Fibroblast of gingiva (primary cell): ENCODE measurements at regions not wholly inside any gene's neighbourhood (a gene's known extent, or its start where the extent isn't known, plus 50 kb on each side); places are given as distances from the start of the nearest gene placed in this dataset.

Experiments
- DNase-seq: peaks from one replicate; pipeline ENCODE4 v3.0.0-alpha.2; 2011; ENCODE audit warnings: low read depth

DNA sequence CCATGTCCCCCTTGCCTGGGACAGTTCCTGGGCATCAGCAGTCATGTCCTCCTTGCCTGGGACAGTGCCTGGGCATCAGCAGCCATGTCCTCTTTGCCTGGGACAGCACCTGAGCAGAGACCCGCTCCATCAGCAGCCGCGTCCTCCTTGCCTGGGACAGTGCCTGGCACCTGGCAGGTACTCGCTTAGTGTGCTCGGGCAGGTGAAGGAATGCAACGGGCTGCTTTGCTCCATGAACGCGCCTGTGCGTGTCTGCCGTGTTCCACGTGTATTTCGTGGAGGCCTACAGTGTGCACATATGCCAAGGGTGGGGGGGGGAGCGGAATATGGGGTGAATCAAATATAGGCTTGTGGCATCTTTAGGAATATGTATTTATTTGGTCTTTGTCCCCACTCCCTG is 1490.7 kb downstream of the TBC1D22A start:
- no peak for DNase-seq

DNA sequence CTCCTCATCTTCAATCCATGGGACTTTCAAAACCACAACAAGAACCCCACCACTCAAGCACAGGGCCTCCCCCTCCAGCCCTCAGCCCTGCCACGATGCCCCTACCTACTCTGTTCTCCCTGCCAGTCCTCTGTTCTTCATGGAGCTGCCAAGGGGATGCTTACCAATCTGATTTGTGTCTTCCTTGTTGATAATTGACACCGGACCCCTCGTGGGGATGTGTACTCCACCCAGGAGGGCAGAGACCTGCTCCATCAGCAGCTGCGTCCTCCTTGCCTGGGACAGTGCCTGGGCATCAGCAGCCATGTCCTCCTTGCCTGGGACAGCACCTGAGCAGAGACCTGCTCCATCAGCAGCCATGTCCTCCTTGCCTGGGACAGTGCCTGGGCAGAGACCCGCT is 1489.2 kb downstream of the TBC1D22A start:
- no peak for DNase-seq

DNA sequence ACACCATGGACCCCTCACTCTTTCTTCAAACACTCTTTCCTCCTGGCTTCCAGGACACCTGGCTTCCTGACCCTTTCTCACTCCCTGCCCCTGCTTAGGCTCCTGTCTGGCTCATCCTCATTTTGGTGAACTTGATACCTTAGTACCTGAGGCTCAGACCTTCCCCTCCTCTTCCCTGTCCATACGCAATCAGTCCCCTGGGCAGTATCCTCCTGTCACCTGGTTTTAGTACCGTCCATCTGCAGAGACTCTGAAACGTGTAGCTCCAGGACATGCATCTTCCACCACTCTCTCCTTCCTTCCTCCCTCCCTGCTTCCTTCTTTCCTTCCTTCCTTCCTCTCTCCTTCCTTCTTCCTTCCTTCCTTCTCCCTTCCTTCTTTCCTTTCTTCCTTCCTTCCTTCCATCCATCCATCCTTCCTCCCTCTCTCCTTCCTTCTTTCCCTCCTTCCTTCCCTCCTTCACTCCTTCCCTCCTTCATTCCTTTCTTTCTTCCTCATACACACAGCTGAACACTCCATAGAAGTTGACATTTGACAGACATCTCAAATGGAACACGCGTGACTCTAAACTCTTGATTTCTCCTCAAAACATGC is 1488.6 kb downstream of the TBC1D22A start:
- no peak for DNase-seq

DNA sequence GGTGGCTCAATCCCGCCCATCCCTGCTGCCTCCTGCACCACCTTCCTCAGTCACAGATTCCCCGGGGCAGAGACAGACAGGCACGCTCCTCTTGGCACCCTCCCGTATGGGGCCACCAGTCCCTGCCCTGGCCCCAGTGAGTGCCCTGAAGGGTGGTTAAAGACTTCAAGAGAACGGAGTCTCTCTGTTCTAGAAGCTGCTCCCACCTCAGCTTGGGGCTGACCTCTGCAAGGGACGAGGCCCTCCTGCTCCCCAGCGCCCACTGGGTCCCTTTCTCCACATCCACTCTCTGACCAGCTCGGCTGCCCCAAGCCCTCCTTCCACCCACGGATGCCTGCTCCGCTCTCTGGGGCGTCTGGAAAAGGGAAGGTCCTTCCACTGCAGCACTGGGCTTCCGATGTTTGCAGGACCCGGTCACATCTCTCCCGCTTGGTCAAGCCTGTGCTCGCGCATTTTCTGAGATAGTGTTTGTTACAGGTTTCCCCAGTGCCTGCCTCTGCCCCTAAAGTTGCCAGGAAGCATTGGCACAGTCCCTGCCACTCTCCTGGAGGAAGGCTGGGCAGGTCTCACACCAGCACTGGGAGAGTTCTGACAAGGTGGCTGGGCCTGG is 1487.9 kb downstream of the TBC1D22A start:
- no peak for DNase-seq

DNA sequence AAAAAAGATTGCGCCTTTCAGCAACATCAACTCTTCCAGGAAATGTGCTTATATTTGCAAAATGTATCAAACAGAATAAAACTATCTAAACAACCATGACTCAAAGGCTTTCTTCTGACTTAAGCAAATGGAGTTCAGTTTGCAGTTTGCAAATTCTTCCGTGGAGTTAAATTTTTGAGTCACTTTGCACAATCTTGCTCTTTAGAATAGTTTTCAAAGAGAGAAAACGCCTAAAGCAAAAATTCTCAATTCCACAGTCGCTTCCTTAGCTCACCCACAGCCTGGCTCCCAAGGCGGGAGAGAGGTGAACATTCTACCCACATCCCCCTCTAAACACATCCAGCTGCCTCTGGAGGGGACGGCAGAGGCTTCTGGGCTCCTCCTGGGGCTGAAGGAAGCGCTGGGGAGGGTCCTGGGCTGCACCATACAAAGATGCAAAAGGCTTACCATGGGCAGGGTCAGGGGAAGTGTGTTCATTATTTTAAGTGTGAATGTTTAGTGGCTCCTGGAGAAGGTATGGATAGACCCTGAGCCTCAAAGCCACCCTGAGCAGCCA is 1487.3 kb downstream of the TBC1D22A start:
- no peak for DNase-seq

DNA sequence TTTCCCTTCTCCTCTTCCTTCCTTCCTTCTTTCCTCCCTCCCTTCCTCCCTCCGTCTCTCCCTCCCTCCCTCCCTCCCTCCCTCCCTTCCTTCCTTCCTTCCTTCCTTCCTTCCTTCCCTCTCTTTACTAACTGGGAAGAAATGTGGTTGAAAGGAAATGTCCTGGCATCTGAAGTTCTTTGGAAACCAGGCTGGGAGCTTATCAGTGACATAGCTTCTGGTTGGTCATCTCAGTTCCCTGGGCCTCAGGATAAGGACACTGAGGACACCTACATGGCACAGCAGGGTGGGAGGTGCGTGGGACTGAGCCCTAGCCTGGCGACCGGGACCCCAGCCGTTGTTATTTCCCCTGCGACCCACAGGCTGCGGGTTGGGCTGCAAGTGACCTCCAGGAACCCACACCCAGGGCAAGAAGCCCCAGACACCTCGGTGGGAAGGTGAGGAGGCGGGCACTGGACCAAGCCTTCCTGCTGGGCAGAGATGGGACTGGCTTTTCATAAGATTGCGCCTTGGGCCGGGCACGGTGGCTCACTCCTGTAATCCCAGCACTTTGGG is 1486.5 kb downstream of the TBC1D22A start:
- DNase-seq, result no peak

DNA sequence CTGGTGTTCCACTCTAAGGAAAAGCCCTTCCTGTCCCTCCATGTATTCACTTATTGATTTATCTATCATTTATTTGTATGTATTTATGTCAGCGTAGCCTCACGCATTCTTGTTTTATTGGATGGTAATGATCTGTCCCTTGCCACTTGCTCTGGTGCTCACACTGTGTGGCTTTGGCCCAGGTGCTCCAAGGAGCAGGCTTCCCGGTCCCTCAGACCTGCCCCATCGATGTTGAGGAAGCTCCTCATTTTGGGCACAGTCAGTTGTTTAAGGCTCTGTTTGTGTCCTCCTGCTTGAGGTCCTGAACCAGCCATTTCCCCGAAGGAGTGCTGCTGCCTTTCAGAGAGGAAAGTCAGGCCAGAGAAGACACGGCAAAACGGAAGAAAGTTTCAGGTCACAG is 1485.4 kb downstream of the TBC1D22A start:
- DNase-seq, result no peak

DNA sequence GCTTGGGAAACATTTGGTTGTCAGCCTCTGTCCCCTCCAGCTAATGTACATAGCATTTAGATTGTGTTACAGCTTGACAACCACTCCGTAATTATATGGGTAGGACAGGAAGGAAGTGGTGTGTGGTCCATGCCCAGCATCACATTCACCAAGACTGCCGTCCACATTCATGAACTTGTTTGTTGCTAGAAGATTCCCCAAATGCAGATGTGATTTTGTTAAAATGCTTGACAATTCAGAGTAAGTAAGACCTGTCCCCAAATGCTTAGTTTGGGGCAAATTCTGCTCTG is 1482.7 kb downstream of the TBC1D22A start:
- DNase-seq, result no peak

DNA sequence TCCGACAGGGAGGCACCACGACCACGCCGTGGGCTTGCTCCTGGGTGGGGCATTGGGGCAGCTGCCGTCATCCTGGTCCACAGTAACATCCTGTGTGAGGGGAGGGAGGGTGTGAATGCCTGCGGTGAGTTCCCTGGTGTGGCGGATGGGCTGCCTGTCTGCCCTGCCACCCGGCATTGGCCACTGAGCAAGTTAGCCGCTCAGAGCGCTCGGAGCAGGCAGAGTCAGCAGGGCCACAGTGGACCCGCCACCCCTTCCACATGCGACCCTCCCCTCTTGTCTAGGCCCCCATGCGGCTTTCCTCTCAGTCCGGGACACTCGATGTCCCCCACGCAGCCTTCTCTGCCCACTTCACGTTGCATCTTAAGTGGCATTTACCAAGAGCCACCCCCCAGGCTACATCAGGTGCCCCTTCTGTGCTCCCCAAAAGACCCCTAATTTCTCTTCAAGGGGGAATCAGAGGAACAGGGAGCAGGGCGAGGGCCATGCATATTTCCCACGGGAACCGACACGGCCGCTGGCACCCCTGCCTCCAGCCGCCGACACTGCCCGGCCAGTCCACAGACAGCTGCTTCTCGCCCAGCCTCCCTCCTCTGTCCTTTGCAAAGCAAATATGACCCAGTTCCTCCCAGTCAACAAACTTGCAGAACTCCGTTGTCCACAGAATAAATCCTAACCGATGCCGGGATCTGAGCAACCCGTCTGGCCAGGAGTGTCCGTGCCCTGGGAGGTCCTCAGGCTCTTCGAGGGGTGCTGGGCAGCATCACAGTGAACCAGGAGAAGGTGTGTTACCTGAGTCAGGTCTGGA is 1482.1 kb downstream of the TBC1D22A start:
- DNase-seq, result no peak

DNA sequence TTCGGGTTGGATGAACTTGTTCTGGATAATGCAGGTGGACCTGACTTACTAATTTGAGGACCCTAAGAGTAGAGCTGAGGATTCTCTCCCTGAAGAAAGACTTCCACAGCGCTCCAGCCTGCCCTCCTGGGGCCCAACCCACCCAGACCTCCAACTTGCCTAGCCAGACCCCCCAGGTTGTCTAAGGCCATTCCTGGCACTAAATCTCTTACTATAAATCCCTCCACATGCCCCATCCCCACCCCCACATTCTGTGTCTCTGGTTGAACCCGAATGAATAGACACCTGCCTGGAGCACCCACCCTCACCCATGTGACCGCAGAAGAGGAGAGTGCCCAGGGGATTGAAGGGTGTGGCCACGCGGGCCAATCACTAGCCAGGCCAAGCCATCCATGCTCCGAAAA is 1480.0 kb downstream of the TBC1D22A start:
- DNase-seq, result no peak

DNA sequence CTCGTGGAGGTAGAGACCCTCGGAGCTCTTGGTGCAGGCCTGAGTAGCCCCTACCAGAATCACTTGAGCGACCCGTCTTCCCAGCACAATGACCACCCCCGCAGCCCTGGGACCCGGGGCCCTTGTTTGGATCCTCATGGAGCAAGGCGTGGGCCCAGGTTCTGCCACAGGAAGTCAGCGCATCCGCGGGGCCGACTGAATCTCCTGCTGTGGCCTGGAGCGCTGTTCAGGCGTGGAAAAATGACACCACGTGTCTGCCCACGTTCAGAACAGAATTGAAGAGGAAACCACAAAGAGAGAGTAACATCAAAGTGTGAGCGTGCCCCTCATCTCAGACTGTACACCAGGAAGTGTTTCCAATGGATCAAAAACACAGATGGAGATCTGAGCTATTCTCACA is 1479.2 kb downstream of the TBC1D22A start:
- DNase-seq, result no peak

DNA sequence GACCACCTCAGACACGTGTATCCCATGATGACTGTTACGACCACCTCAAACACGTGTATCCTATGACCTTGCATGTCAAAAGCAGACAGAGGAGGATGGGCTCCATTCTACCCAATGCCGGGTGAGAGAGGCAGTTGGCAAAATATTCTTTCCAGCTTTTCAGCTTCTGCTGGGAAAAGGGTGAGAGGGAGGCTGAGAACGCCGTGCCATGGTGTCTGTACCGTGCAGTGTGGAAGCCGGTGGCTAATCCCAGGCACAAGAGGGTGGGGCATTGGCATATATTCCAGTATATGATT is 1478.4 kb downstream of the TBC1D22A start:
- no peak for DNase-seq

DNA sequence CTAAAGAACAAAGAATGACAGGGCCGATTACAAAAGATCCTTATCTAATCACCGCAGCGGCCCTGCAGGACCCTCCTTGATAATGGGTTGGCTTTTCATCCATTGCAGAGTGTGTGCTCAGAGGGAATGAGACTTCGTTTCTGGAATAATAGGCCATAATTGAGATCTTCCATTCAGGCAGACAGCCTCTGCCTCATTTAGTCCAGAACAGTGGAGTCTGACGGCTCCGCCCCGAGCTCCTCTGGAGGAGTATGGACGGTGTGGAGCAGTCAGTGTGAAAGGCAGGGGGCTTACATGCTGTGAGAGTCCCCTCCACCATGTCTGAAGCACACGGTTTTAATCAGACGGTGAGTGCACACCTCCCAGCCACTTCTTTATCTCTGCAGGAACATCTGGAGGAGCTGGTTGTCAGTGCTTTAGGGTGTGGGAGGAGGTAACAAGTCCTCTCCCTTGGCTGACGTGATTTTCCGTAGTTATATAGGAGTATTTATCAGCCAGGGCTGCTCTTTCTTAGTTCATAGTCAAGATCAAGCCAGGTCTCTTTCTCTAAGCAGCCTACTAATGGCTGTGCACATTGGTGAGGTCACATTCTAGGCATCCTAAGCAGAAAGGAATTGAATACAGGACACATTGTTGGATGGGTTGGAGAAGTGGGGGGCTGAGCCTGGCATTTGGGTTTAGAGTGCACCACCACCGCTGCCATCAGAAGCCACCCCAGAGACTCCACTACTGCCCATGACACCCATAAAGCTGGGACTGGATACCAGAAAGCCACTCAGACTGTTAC is 1477.9 kb downstream of the TBC1D22A start:
- DNase-seq, result no peak

DNA sequence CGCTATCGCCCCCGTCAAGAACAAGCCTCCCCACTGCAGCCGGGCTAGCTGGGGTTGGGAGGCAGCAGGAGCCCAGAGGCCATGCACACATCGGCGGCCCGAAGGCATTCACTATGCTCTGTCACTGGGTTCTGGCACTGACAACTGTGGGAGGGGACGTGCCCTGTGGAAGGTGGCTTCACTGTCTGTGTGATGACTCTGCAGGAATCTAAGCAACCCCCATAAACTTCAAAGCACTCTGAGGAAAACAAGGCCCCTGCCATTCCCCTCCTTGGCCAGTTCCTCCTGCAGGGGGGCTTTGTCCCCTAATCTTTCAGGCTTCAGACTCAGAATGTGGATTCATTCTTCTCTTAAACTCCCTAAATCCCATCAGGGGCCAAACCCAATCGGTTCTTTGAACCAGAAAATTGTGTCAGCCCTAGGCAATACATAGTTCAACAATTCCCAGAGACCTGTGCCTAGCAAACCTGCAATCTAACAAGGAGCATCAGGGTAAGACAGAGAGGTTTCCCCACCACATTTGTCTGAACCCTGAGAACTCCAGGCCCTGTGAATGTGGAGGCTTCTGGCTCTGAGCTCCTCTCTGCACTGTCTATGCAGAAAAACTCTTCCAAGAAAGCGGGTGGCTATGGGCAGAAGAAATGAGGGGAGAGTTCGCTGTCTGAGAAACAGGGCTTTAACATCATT is 1477.2 kb downstream of the TBC1D22A start:
- DNase-seq, result no peak

DNA sequence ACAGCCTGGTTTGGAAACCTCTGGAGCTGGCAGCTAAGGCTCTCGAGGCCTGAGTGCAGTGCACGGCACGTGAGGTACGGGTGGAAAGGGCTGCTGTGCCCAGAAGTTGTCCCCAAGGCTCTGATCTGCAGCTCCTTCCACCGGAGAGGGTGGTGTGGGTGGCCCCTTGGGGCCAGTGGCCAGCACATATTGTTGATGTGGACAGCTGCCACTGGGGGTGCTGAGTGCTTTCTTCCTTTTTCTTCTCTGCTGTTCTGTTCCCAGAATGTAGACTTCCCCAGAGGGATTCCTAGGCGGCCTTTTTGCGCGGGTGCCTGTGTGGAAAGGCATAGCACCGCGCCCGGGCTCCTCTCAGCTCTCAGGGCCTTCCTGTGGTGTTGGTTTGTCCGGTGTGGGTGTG is 1476.5 kb downstream of the TBC1D22A start:
- no peak for DNase-seq

DNA sequence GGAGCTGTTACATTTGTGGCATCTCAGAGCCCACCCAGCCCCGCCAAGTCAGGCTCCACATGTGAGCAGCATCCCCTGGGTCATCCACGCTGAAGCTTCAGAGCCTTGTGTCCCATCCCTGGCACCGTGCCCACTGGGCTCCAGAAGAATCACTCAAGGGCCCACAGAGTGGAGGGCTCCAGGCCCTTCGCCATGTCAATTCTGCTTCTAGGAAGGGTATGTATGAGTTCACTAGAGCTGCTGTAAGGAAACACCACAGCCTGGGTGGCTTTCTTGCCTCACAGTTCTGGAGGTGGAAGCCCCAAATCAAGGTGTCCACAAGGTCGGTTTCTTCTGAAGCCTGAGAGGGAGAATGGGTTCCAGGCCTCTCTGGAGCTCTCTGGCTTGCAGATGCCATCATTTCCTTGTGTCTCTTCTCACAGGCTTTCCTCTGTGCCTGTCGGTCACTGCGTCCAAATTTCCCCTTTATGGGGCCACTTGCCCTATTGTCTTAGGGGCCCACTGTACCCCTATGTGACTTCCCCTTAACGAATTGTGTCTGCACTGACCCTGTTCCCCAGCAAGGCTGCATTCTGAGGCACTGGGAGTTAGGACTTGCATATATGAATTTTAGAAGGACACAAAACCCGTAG is 1476.0 kb downstream of the TBC1D22A start:
- DNase-seq, result no peak

DNA sequence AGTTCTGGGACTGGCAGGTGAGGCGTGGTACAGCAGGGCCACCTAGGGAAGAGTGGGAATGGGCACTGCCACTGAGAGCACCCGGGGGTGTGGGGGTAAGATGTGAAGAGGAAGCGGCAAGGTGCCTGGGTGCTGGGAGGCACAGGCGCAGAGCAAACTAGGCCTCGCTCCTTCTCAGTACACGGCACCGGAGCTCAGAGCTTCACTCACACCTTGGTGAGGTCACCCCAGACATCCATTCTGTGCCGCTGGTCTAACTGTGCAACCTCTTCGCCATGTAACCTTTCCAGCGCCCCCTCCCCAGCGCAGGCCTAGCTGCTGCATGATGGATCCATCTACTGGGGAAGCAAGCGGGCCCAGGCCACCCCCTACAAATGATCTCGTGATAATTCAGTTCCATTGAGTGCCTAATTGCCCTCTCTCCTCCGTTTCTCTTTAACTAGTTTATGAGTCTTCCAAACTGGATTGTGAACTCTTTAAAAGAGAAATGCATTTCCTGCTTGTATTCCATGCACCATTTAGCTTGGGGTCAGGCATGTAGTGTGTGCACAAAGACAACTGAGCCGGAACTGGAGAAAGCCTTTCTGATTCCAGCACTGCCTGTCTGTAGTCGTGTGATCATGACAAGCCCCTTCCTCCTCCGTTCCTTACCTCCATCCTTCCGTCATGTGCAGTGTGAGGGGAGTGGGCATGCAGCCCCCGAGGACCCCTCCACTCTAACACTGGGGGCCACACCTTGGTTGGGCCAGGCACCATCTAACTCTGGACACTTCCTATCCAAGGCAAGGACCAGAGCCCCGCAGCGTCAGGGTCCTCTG is 1475.2 kb downstream of the TBC1D22A start:
- no peak for DNase-seq

DNA sequence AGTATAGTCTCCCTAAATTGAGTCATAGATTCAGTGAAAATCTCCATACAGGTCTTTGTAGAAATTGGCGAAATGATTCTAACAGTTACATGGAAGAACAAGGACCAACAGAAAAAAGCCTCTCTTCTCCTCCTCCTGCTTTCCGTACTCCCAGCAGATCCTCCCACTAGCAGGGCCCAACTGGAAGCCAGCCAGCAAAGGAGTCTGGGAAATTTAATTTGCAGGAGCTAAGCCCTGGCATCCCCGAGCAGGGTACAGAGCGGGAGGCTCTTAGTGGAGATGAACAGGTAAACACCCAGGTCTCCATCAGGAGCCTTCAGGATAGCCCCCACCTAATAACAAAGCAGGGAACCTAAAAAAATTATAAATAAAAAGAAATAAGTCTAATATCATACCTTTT is 1473.8 kb downstream of the TBC1D22A start:
- no peak for DNase-seq

DNA sequence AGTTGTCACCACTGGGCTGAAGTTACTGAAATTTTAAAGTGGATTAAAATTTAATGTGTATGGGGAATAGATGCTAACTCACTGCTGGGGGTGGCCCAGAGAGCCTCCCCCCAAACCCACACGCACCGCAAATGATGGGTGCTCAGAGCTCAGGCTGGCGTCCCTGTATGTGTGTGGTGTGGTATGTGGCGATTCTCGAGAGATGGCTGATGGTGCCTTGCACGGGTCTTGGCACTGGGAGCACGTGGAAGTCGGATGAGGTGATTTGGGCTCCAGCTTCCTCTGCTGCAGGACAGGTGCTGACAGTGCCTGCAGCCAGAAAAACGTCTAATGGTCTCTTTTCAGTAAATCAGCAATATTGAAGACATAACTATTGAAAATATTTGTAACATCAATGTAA is 1473.3 kb downstream of the TBC1D22A start:
- no peak for DNase-seq

DNA sequence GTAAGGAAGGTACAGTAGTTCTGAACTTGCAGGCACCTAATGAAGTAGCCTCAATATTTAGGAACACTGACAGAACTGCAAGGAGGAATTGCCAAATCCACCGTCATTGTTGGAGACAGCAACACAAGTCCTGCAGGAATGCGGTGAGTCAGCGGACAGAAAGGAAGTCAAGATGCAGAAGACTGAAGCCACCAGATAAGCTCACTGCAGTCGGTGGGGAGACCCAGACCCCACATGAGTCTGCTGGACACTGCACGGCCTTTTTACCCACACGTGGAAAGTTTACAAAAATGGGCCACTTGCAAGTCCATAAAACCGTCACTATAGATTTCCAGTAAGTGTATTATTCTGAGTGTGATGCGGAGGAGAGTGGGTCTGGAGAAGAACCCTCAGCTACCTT is 1471.6 kb downstream of the TBC1D22A start:
- DNase-seq, result no peak

DNA sequence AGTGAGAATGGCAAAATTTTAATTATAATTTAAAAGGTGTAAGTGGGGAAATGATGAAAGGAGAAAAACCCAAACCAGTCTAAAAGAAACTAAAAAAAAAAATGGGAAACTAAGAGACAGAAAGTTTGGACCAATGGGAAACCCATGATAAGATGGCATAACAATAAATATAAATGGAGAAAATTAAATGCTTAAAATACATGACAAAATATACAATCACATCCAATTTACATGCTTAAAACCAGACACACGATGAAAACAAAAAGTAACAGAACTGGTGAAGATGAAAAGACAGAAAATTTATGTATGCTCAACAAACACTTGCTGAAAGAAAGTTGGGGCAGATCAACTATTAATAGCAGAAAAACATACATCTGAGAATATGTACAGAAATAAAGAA is 1471.1 kb downstream of the TBC1D22A start:
- DNase-seq, result no peak
